Activated CD4-positive, CD25-positive, alpha-beta regulatory T cell treated with anti-CD3 and anti-CD28 coated beads, Interleukin-2, amount 50 U/mL, for 16 hours (primary cell): ENCODE measurements at regions not wholly inside any gene's neighbourhood (a gene's known extent, or its start where the extent isn't known, plus 50 kb on each side); places are given as distances from the start of the nearest gene placed in this dataset.

Experiments used
- DNase-seq: peaks from one replicate; pipeline ENCODE4 v3.0.0-alpha.2; 2020; ENCODE audit warnings: low read depth, low spot score

GRCh38 chr10:131703941-131704340 lies 196.9 kb upstream of the PPP2R2D start:
- no peak for DNase-seq

GRCh38 chr10:131706476-131706875 lies 194.3 kb upstream of the PPP2R2D start:
- DNase-seq, result no peak

GRCh38 chr10:131706952-131707351 lies 193.9 kb upstream of the PPP2R2D start:
- DNase-seq, result no peak

GRCh38 chr10:131708225-131708880 lies 192.5 kb upstream of the PPP2R2D start:
- DNase-seq, result no peak

GRCh38 chr10:131710142-131710861 lies 190.5 kb upstream of the PPP2R2D start:
- DNase-seq, result no peak

- no peak for DNase-seq
These were observed 178.7 kb upstream of the PPP2R2D start for GRCh38 chr10:131722121-131722520.

GRCh38 chr10:131722525-131723264 lies 178.1 kb upstream of the PPP2R2D start:
- DNase-seq, result no peak

GRCh38 chr10:131723297-131724168 lies 177.3 kb upstream of the PPP2R2D start:
- no peak for DNase-seq

- no peak for DNase-seq
These were observed 176.7 kb upstream of the PPP2R2D start for GRCh38 chr10:131724169-131724545.

GRCh38 chr10:131724891-131725580 lies 175.8 kb upstream of the PPP2R2D start:
- no peak for DNase-seq

- DNase-seq, result no peak
These were observed 175.2 kb upstream of the PPP2R2D start for GRCh38 chr10:131725581-131726069.

GRCh38 chr10:131726076-131726880 lies 174.5 kb upstream of the PPP2R2D start:
- DNase-seq, result no peak

- no peak for DNase-seq
These were observed 173.8 kb upstream of the PPP2R2D start for GRCh38 chr10:131726967-131727366.

GRCh38 chr10:131727560-131727959 lies 173.2 kb upstream of the PPP2R2D start:
- DNase-seq, result no peak

GRCh38 chr10:131728286-131729228 lies 172.3 kb upstream of the PPP2R2D start:
- no peak for DNase-seq

GRCh38 chr10:131729361-131729760 lies 171.4 kb upstream of the PPP2R2D start:
- DNase-seq, result no peak

GRCh38 chr10:131729938-131730660 lies 170.7 kb upstream of the PPP2R2D start:
- no peak for DNase-seq

- no peak for DNase-seq
These were observed 169.9 kb upstream of the PPP2R2D start for GRCh38 chr10:131730771-131731497.
